Brain microvascular endothelial cell (primary cell): ENCODE measurements at regions not wholly inside any gene's neighbourhood (a gene's known extent, or its start where the extent isn't known, plus 50 kb on each side); places are given as distances from the start of the nearest gene placed in this dataset.

Experiments
- DNase-seq: peaks from one replicate; pipeline ENCODE4 v3.0.0-alpha.2; 2020
- H3K27ac ChIP-seq: fragments of 250-450 bp; sonication (Bioruptor Pico); 2 replicates; pipeline ENCODE4 v1.5.1; 2020; ENCODE audit warnings: mild to moderate bottlenecking, moderate library complexity
- H3K27me3 ChIP-seq: fragments of 250-450 bp; sonication (Bioruptor Pico); replicated peaks from 2 replicates; pipeline ENCODE4 v1.5.1; 2020; ENCODE audit warnings: mild to moderate bottlenecking
- H3K36me3 ChIP-seq: fragments of 250-450 bp; sonication (Bioruptor Pico); replicated peaks from 2 replicates; pipeline ENCODE4 v1.5.1; 2020; ENCODE audit warnings: mild to moderate bottlenecking
- H3K4me3 ChIP-seq: 2 replicates; pipeline ENCODE4 v1.5.1; 2011; ENCODE audit warnings: low read depth, mild to moderate bottlenecking, control low read depth, low read length, moderate library complexity
- CTCF ChIP-seq: IDR thresholded peaks from 2 replicates; pipeline ENCODE4 v1.5.1; 2011; ENCODE audit warnings: low read depth, mild to moderate bottlenecking, moderate library complexity, low read length, control low read depth, inconsistent platforms; ENCODE audit errors: missing control alignments
- in situ Hi-C: cut with HindIII; loops from 2 replicates; pipeline ENCODE4 v1.10.0; 2017; ENCODE audit warnings: low sequenced_read_pairs, low pct_ligation_motif_present

GRCh38 chr15:53102483-53102882 lies 312.3 kb upstream of the ONECUT1 start:
- in situ Hi-C loops: no loop called here
- Histone ChIP-seq H3K27me3 (no peaks in the 10 kb centered on the region), H3K4me3 (no peak overlapping the region), H3K36me3 (no peaks in the 10 kb centered on the region), H3K27ac (no peak overlapping the region)
- no peak for TF ChIP-seq CTCF
- no peak for DNase-seq

GRCh38 chr15:53080484-53080883 lies 290.3 kb upstream of the ONECUT1 start:
- Histone ChIP-seq H3K27ac (no peak overlapping the region), H3K4me3 (no peak overlapping the region), H3K27me3 (no peaks in the 10 kb centered on the region), H3K36me3 (no peaks in the 10 kb centered on the region)
- in situ Hi-C loops: no loop called here
- TF ChIP-seq CTCF: no peak
- no peak for DNase-seq

GRCh38 chr15:53074221-53074620 lies 284.1 kb upstream of the ONECUT1 start:
- no peak for DNase-seq
- Histone ChIP-seq H3K36me3 (no peaks in the 10 kb centered on the region), H3K27ac (no peak overlapping the region), H3K27me3 (no peaks in the 10 kb centered on the region), H3K4me3 (no peak overlapping the region)
- TF ChIP-seq CTCF: no peak
- in situ Hi-C loops: no loop called here

- H3K27me3 ChIP-seq: no peaks in the 10 kb centered on the region
- no peak overlapping the region for H3K4me3 ChIP-seq
- H3K36me3 ChIP-seq: no peaks in the 10 kb centered on the region
- TF ChIP-seq CTCF: no peak
- no peak overlapping the region for H3K27ac ChIP-seq
- peak; percentile 14 for DNase-seq
- in situ Hi-C loops: no loop called here
Measured at GRCh38 chr15:53072077-53072476, 281.9 kb upstream of the ONECUT1 start.

- no peak for TF ChIP-seq CTCF
- in situ Hi-C loops: no loop called here
- no peak overlapping the region for H3K4me3 ChIP-seq
Measured at GRCh38 chr15:53068636-53069035, 278.5 kb upstream of the ONECUT1 start.

GRCh38 chr15:53059273-53060043 lies 269.3 kb upstream of the ONECUT1 start:
- no peak for DNase-seq
- TF ChIP-seq CTCF: no peak
- Histone ChIP-seq H3K27ac (no peak overlapping the region), H3K27me3 (no peaks in the 10 kb centered on the region), H3K36me3 (no peaks in the 10 kb centered on the region), H3K4me3 (no peak overlapping the region)
- in situ Hi-C loops: no loop called here

More at GRCh38 chr15:53068636-53069035, 278.5 kb upstream of the ONECUT1 start:
- no peak for DNase-seq
- Histone ChIP-seq H3K36me3 (no peaks in the 10 kb centered on the region), H3K27ac (no peak overlapping the region), H3K27me3 (no peaks in the 10 kb centered on the region)
